LNCaP clone FGC (cell line): ENCODE measurements at regions not wholly inside any gene's neighbourhood (a gene's known extent, or its start where the extent isn't known, plus 50 kb on each side); places are given as distances from the start of the nearest gene placed in this dataset.

Experiments used
- DNase-seq: peaks from one replicate; pipeline ENCODE4 v3.0.0-alpha.2; 2011; ENCODE audit warnings: low read depth
- H3K4me3 ChIP-seq: 2 replicates; pipeline ENCODE4 v1.5.1; 2011; ENCODE audit warnings: mild to moderate bottlenecking, low read depth, low read length, control low read depth
- CTCF ChIP-seq: IDR thresholded peaks from 2 replicates; pipeline ENCODE4 v1.5.1; 2012; ENCODE audit warnings: mild to moderate bottlenecking; ENCODE audit not compliant: control insufficient read depth, insufficient read depth; ENCODE audit errors: extremely low read depth

- H3K4me3 ChIP-seq = no peak overlapping the region
- TF ChIP-seq CTCF = no peak
- DNase-seq = no peak
These were observed 281.8 kb upstream of the SOX5 start for GRCh38 chr12:24231298-24231697.

- no peak for DNase-seq
- H3K4me3 ChIP-seq = no peak overlapping the region
- no peak for TF ChIP-seq CTCF
These were observed 280.7 kb upstream of the SOX5 start for GRCh38 chr12:24230061-24230701.

GRCh38 chr12:24229031-24229700, 279.7 kb upstream of the SOX5 start:
- TF ChIP-seq CTCF = no peak
- no peak for DNase-seq
- no peak overlapping the region for H3K4me3 ChIP-seq

- H3K4me3 ChIP-seq = no peak overlapping the region
- DNase-seq = no peak
- TF ChIP-seq CTCF = no peak
These were observed 278.9 kb upstream of the SOX5 start for GRCh38 chr12:24228371-24228770.

- TF ChIP-seq CTCF = no peak
- DNase-seq = no peak
These were observed 278.1 kb upstream of the SOX5 start for GRCh38 chr12:24227551-24227950.

GRCh38 chr12:24226745-24227350, 277.4 kb upstream of the SOX5 start:
- H3K4me3 ChIP-seq = no peak overlapping the region
- no peak for DNase-seq
- TF ChIP-seq CTCF = no peak

More at GRCh38 chr12:24227551-24227950, 278.1 kb upstream of the SOX5 start:
- H3K4me3 ChIP-seq = no peak overlapping the region
